PC-3 (cell line): ENCODE measurements at regions not wholly inside any gene's neighbourhood (a gene's known extent, or its start where the extent isn't known, plus 50 kb on each side); places are given as distances from the start of the nearest gene placed in this dataset.

Source experiments
- ATAC-seq: fragments of 200-7000 bp; cut with Tn5 transposase; 2 replicates; pipeline ENCODE4 v1.9.1; 2020; ENCODE audit warnings: mild to moderate bottlenecking, moderate library complexity
- BruUV-seq: library from RNA; stranded (reverse); fragments of 400-500 nt; replicated peaks from 2 replicates; lab custom pipeline; 2021; lab: Mats Ljungman, UMichigan
- CTCF ChIA-PET: fragments of 300-600 bp; sonication (Branson Sonifier 250); formaldehyde crosslinking; loops from one replicate; lab custom pipeline; 2022; ENCODE audit warnings: antibody characterized with exemption; lab: Charles Lee
- POLR2A ChIA-PET: fragments of 300-600 bp; sonication (Branson Sonifier 250); formaldehyde crosslinking; loops from one replicate; lab custom pipeline; 2022; ENCODE audit warnings: antibody characterized with exemption; ENCODE audit not compliant: unreplicated experiment; lab: Charles Lee
- DNase-seq: peaks from one replicate; pipeline ENCODE4 v3.0.0-alpha.2; 2015
- H2AFZ ChIP-seq: fragments of 300-600 bp; sonication (generic); 2 replicates; pipeline ENCODE4 v1.6.0; 2016; ENCODE audit warnings: antibody characterized with exemption, low read length
- H3F3A ChIP-seq: fragments of 300-600 bp; sonication (generic); one replicate; pipeline ENCODE4 v1.6.0; 2017; ENCODE audit warnings: antibody characterized with exemption, low read length, control low read depth, mild to moderate bottlenecking; ENCODE audit not compliant: unreplicated experiment
- H3K27ac ChIP-seq: fragments of 300-600 bp; sonication (generic); 2 replicates; pipeline ENCODE4 v1.5.1; 2016; ENCODE audit warnings: mild to moderate bottlenecking, low read length
- H3K27me3 ChIP-seq: fragments of 300-600 bp; sonication (generic); 2 replicates; pipeline ENCODE4 v1.6.1; 2016; ENCODE audit warnings: low read length, mixed read lengths
- H3K36me3 ChIP-seq: fragments of 300-600 bp; sonication (generic); 2 replicates; pipeline ENCODE4 v1.6.1; 2016; ENCODE audit warnings: low read depth, mixed run types, low read length, mixed read lengths
- H3K4me1 ChIP-seq: fragments of 300-600 bp; sonication (generic); 2 replicates; pipeline ENCODE4 v1.5.1; 2016; ENCODE audit warnings: low read length; ENCODE audit not compliant: insufficient read depth
- H3K4me2 ChIP-seq: fragments of 300-600 bp; sonication (generic); 2 replicates; pipeline ENCODE4 v1.6.0; 2016; ENCODE audit warnings: low read length
- H3K4me3 ChIP-seq: fragments of 300-600 bp; sonication (generic); 2 replicates; pipeline ENCODE4 v1.5.1; 2016; ENCODE audit warnings: mild to moderate bottlenecking, low read length, mixed read lengths
- H3K79me2 ChIP-seq: fragments of 300-600 bp; sonication (generic); 2 replicates; pipeline ENCODE4 v1.6.1; 2017; ENCODE audit warnings: low read length, mixed read lengths
- H3K9ac ChIP-seq: fragments of 300-600 bp; sonication (generic); 2 replicates; pipeline ENCODE4 v1.6.0; 2016; ENCODE audit warnings: mild to moderate bottlenecking, low read length
- H3K9me2 ChIP-seq: fragments of 300-600 bp; sonication (generic); replicated peaks from 2 replicates; pipeline ENCODE4 v1.6.1; 2016; ENCODE audit warnings: mixed run types, low read length, mixed read lengths
- H3K9me3 ChIP-seq: fragments of 300-600 bp; sonication (generic); 2 replicates; pipeline ENCODE4 v1.6.1; 2016; ENCODE audit warnings: low read length, mixed read lengths
- H4K20me1 ChIP-seq: fragments of 300-600 bp; sonication (generic); 2 replicates; pipeline ENCODE4 v1.6.1; 2016; ENCODE audit warnings: low read length, mixed read lengths
- EZH2 ChIP-seq: fragments of 300-600 bp; sonication (generic); IDR thresholded peaks from one replicate; pipeline ENCODE4 v1.6.1; 2017; ENCODE audit warnings: antibody characterized with exemption, mild to moderate bottlenecking, low read length; ENCODE audit not compliant: unreplicated experiment
- EZH2phosphoT487 ChIP-seq: fragments of 300-600 bp; sonication (generic); IDR thresholded peaks from 2 replicates; pipeline ENCODE4 v1.6.1; 2018; ENCODE audit warnings: mild to moderate bottlenecking, antibody characterized with exemption, low read length, borderline replicate concordance
- intact Hi-C: fragments of 100-400 bp; cut with micrococcal nuclease; formaldehyde crosslinking; loops from 2 replicates; pipeline ENCODE4 v1.9.0; 2023
- TF ChIP-seq, protein P1 (sequence below): fragments of 300-600 bp; sonication (generic); conservative IDR thresholded peaks from 2 replicates; pipeline ENCODE4 v1.5.1; 2017; ENCODE audit warnings: antibody characterized with exemption, low read depth, mild to moderate bottlenecking, low read length

DNA sequence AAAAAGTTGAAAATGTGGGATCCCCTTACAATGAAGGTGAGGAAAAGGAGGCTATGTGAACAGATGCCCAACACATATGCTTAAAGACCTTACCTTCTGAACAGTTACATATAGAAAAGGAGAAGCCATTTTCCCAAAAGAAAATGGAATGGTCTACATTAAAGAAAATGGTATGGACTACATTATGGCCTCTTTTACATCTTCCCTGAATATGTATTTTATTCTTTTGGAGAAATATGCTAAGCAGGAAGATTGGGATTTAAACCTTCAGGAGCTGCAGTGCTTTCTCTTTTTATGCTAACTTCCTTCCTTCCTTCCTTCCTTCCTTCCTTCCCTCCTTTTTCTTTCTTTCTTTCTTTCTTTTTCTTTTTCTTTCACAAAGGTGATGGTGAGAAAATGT, 155.4 kb downstream of the SEC23IP start:
- Histone ChIP-seq H3K9me2 (no peaks in the 10 kb centered on the region), H3K4me3 (no peak overlapping the region), H4K20me1 (no peaks in the 10 kb centered on the region), H3K4me1 (no peaks in the 10 kb centered on the region), H3K9me3 (no peaks in the 10 kb centered on the region), H3K27me3 (no peaks in the 10 kb centered on the region), H3K36me3 (no peaks in the 10 kb centered on the region), H2AFZ (no peak overlapping the region), H3K9ac (no peak overlapping the region), H3K4me2 (no peak overlapping the region), H3F3A (no peaks in the 10 kb centered on the region), H3K79me2 (no peaks in the 10 kb centered on the region), H3K27ac (no peak overlapping the region)
- no TSS peak for BruUV-seq
- TF ChIP-seq, protein P1, sequence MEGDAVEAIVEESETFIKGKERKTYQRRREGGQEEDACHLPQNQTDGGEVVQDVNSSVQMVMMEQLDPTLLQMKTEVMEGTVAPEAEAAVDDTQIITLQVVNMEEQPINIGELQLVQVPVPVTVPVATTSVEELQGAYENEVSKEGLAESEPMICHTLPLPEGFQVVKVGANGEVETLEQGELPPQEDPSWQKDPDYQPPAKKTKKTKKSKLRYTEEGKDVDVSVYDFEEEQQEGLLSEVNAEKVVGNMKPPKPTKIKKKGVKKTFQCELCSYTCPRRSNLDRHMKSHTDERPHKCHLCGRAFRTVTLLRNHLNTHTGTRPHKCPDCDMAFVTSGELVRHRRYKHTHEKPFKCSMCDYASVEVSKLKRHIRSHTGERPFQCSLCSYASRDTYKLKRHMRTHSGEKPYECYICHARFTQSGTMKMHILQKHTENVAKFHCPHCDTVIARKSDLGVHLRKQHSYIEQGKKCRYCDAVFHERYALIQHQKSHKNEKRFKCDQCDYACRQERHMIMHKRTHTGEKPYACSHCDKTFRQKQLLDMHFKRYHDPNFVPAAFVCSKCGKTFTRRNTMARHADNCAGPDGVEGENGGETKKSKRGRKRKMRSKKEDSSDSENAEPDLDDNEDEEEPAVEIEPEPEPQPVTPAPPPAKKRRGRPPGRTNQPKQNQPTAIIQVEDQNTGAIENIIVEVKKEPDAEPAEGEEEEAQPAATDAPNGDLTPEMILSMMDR = no peak
- TF ChIP-seq EZH2 = no peak
- no peak for TF ChIP-seq EZH2phosphoT487
- ATAC-seq (no peak), DNase-seq (no peak)
- ChIA-PET CTCF (no interaction called here), POLR2A (no interaction called here)
- intact Hi-C loops = no loop called here

DNA sequence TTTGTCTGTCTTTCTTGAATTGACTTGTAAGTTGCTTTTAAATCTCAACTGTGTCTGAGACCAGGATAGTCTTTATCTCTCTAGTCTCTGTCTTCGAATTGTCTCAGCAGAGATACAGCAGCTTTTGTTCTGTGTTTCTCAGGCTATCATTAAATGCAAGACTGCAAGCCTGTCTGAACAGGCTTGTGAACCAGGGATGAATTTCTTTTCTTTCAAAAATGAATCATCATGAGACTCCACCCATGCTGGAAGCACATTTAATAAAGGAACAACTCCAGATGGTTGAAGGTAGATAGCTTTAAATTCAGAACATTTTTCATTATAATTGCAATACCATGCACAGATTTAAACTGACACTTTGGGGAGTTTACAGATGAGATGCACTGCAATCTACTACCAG, 155.9 kb downstream of the SEC23IP start:
- no peaks in the 10 kb centered on the region for H3K9me2 ChIP-seq
- no peak overlapping the region for H3K27ac ChIP-seq
- peak; percentile 13 for DNase-seq
- no peaks in the 10 kb centered on the region for H3K79me2 ChIP-seq
- BruUV-seq = no TSS peak
- H3K36me3 ChIP-seq = no peaks in the 10 kb centered on the region
- no peaks in the 10 kb centered on the region for H3K4me1 ChIP-seq
- ATAC-seq = no peak; the same call in 1 of the 2 replicates
- no peaks in the 10 kb centered on the region for H3F3A ChIP-seq
- H4K20me1 ChIP-seq = no peaks in the 10 kb centered on the region
- CTCF ChIA-PET = no interaction called here
- intact Hi-C loops = no loop called here
- H3K4me3 ChIP-seq = no peak overlapping the region
- TF ChIP-seq EZH2 (no peak), EZH2phosphoT487 (no peak)
- TF ChIP-seq, protein P1 = no peak
- POLR2A ChIA-PET = no interaction called here
- H3K9me3 ChIP-seq = no peaks in the 10 kb centered on the region
- H3K27me3 ChIP-seq = no peaks in the 10 kb centered on the region
- H2AFZ ChIP-seq = peak overlapping the region; percentile 26; the same call in 1 of the 2 replicates
- no peak overlapping the region for H3K9ac ChIP-seq
- no peak overlapping the region for H3K4me2 ChIP-seq

DNA sequence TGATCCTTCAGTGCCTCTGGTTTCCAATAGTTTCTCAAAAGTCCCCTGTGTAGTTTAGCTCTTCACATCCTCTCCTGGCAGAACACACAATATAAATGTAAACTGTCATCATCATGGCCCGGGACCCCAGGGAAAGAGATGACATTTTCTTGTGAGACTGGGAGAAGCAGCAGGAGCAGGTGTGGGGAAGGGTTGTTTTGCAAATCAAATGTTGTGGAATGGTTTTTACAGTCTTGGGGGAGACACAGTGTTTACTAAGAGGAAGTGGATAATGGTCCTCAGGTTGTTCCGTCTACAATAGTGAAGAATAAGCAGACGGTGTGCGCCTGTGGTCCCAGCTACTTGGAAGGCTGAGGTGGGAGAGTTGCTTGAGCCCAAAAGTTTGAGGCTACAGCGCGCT, 159.1 kb downstream of the SEC23IP start:
- no peaks in the 10 kb centered on the region for H3K9me2 ChIP-seq
- intact Hi-C loops = no loop called here
- H4K20me1 ChIP-seq = no peaks in the 10 kb centered on the region
- no peaks in the 10 kb centered on the region for H3F3A ChIP-seq
- ATAC-seq (no peak), DNase-seq (no peak)
- H3K79me2 ChIP-seq = no peaks in the 10 kb centered on the region
- POLR2A ChIA-PET = no interaction called here
- H3K4me3 ChIP-seq = no peak overlapping the region
- no peaks in the 10 kb centered on the region for H3K27me3 ChIP-seq
- H3K9ac ChIP-seq = no peak overlapping the region
- H2AFZ ChIP-seq = no peak overlapping the region
- no peaks in the 10 kb centered on the region for H3K36me3 ChIP-seq
- BruUV-seq = no TSS peak
- TF ChIP-seq EZH2phosphoT487 = no peak
- TF ChIP-seq, protein P1 = no peak
- TF ChIP-seq EZH2 = no peak
- no peak overlapping the region for H3K4me2 ChIP-seq
- no peaks in the 10 kb centered on the region for H3K4me1 ChIP-seq
- no peaks in the 10 kb centered on the region for H3K9me3 ChIP-seq
- no peak overlapping the region for H3K27ac ChIP-seq
- CTCF ChIA-PET = no interaction called here
